Mucosa of rectum (tissue), 2 donors: ENCODE measurements at regions not wholly inside any gene's neighbourhood (a gene's known extent, or its start where the extent isn't known, plus 50 kb on each side); places are given as distances from the start of the nearest gene placed in this dataset.

Experiments
- H3K27ac ChIP-seq, 2 donors: one replicate each; pipeline ENCODE4 v1.7.0; 2013; ENCODE audit warnings: inconsistent platforms in 2 of 2, low read depth in 2 of 2, low read length in 2 of 2
- H3K27me3 ChIP-seq, 2 donors: one replicate each; pipeline ENCODE4 v1.7.0; 2013; ENCODE audit warnings: low read length in 2 of 2; ENCODE audit not compliant: control insufficient read depth in 2 of 2, insufficient read depth in 2 of 2
- H3K36me3 ChIP-seq, 2 donors: one replicate each; pipeline ENCODE4 v1.7.0; 2013; ENCODE audit warnings: low read length in 2 of 2; ENCODE audit not compliant: control insufficient read depth in 2 of 2, insufficient read depth in 2 of 2
- H3K4me1 ChIP-seq, 2 donors: one replicate each; pipeline ENCODE4 v1.7.0; 2013; ENCODE audit warnings: low read length in 2 of 2, mild to moderate bottlenecking in 1 of 2; ENCODE audit not compliant: control insufficient read depth in 2 of 2, insufficient read depth in 2 of 2
- H3K4me3 ChIP-seq, 2 donors: one replicate each; pipeline ENCODE4 v1.7.0; 2013; ENCODE audit warnings: low read length in 2 of 2
- H3K9ac ChIP-seq, 2 donors: one replicate each; pipeline ENCODE4 v1.7.0; 2013; ENCODE audit warnings: low read length in 2 of 2, low read depth in 1 of 2, mild to moderate bottlenecking in 1 of 2
- H3K9me3 ChIP-seq, 2 donors: one replicate each; pipeline ENCODE4 v1.7.0; 2013; ENCODE audit warnings: low read length in 2 of 2; ENCODE audit not compliant: control insufficient read depth in 2 of 2
- donor health status: healthy.
- donor health status: Normal muscosa, but diverticular disease.

GRCh38 chr2:14927021-14927564, 294.6 kb downstream of the LRATD1 start:
- Histone ChIP-seq H3K4me3 (no peak overlapping the region), H3K9ac (no peak overlapping the region), H3K36me3 (no peaks in the 10 kb centered on the region), H3K27me3 (no peaks in the 10 kb centered on the region), H3K27ac (no peak overlapping the region), H3K4me1 (no peaks in the 10 kb centered on the region), H3K9me3 (no peaks in the 10 kb centered on the region)

- Histone ChIP-seq H3K9me3 (no peaks in the 10 kb centered on the region), H3K27me3 (no peaks in the 10 kb centered on the region), H3K4me3 (no peak overlapping the region), H3K36me3 (no peaks in the 10 kb centered on the region), H3K9ac (no peak overlapping the region), H3K27ac (no peak overlapping the region), H3K4me1 (no peaks in the 10 kb centered on the region)
These were observed 295.5 kb downstream of the LRATD1 start for GRCh38 chr2:14928056-14928455.

GRCh38 chr2:14930441-14930840, 297.9 kb downstream of the LRATD1 start:
- no peak overlapping the region for H3K9ac ChIP-seq
- no peaks in the 10 kb centered on the region for H3K27me3 ChIP-seq
- H3K27ac ChIP-seq, result no peak overlapping the region
- no peaks in the 10 kb centered on the region for H3K36me3 ChIP-seq
- no peak overlapping the region for H3K4me3 ChIP-seq
- H3K9me3 ChIP-seq, result no peaks in the 10 kb centered on the region
- H3K4me1 ChIP-seq, result no peaks in the 10 kb centered on the region

GRCh38 chr2:14932285-14932684, 299.8 kb downstream of the LRATD1 start:
- Histone ChIP-seq H3K4me1 (no peaks in the 10 kb centered on the region), H3K9me3 (no peaks in the 10 kb centered on the region), H3K27me3 (no peaks in the 10 kb centered on the region), H3K4me3 (no peak overlapping the region), H3K36me3 (no peaks in the 10 kb centered on the region), H3K27ac (no peak overlapping the region), H3K9ac (no peak overlapping the region)

- H3K27ac ChIP-seq, result no peak overlapping the region
- no peaks in the 10 kb centered on the region for H3K4me1 ChIP-seq
- H3K9ac ChIP-seq, result no peak overlapping the region
- no peaks in the 10 kb centered on the region for H3K27me3 ChIP-seq
- no peaks in the 10 kb centered on the region for H3K9me3 ChIP-seq
- H3K4me3 ChIP-seq, result no peak overlapping the region
- no peaks in the 10 kb centered on the region for H3K36me3 ChIP-seq
These were observed 301.2 kb downstream of the LRATD1 start for GRCh38 chr2:14933753-14934152.

- H3K4me1 ChIP-seq, result no peaks in the 10 kb centered on the region
- no peaks in the 10 kb centered on the region for H3K9me3 ChIP-seq
- no peak overlapping the region for H3K27ac ChIP-seq
- no peaks in the 10 kb centered on the region for H3K36me3 ChIP-seq
- no peaks in the 10 kb centered on the region for H3K27me3 ChIP-seq
- no peak overlapping the region for H3K4me3 ChIP-seq
- H3K9ac ChIP-seq, result no peak overlapping the region
These were observed 303.9 kb downstream of the LRATD1 start for GRCh38 chr2:14936426-14936825.

GRCh38 chr2:14937336-14937735, 304.8 kb downstream of the LRATD1 start:
- H3K9me3 ChIP-seq, result no peaks in the 10 kb centered on the region
- H3K4me1 ChIP-seq, result no peaks in the 10 kb centered on the region
- no peaks in the 10 kb centered on the region for H3K36me3 ChIP-seq
- H3K9ac ChIP-seq, result no peak overlapping the region
- no peaks in the 10 kb centered on the region for H3K27me3 ChIP-seq
- no peak overlapping the region for H3K4me3 ChIP-seq
- H3K27ac ChIP-seq, result no peak overlapping the region

GRCh38 chr2:14941151-14941631, 308.7 kb downstream of the LRATD1 start:
- H3K4me1 ChIP-seq, result no peaks in the 10 kb centered on the region
- no peak overlapping the region for H3K27ac ChIP-seq

GRCh38 chr2:14942987-14943386, 310.5 kb downstream of the LRATD1 start:
- Histone ChIP-seq H3K36me3 (no peaks in the 10 kb centered on the region), H3K4me3 (no peak overlapping the region), H3K27ac (no peak overlapping the region), H3K9ac (no peak overlapping the region), H3K9me3 (no peaks in the 10 kb centered on the region), H3K27me3 (no peaks in the 10 kb centered on the region), H3K4me1 (no peaks in the 10 kb centered on the region)

More at GRCh38 chr2:14941151-14941631, 308.7 kb downstream of the LRATD1 start:
- Histone ChIP-seq H3K9me3 (no peaks in the 10 kb centered on the region), H3K27me3 (no peaks in the 10 kb centered on the region), H3K36me3 (no peaks in the 10 kb centered on the region), H3K4me3 (no peak overlapping the region), H3K9ac (no peak overlapping the region)

- Histone ChIP-seq H3K27ac (no peak overlapping the region), H3K4me1 (no peaks in the 10 kb centered on the region), H3K27me3 (no peaks in the 10 kb centered on the region), H3K4me3 (no peak overlapping the region), H3K36me3 (no peaks in the 10 kb centered on the region), H3K9me3 (no peaks in the 10 kb centered on the region), H3K9ac (no peak overlapping the region)
These were observed 312.2 kb downstream of the LRATD1 start for GRCh38 chr2:14944562-14945346.
